Testis (tissue), 2 donors: ENCODE measurements at regions not wholly inside any gene's neighbourhood (a gene's known extent, or its start where the extent isn't known, plus 50 kb on each side); places are given as distances from the start of the nearest gene placed in this dataset.

Source experiments
- POLR2A ChIP-seq: fragments of 450-650 bp; IDR thresholded peaks from one replicate; pipeline ENCODE4 v1.6.1; 2017; ENCODE audit warnings: antibody characterized with exemption, mild to moderate bottlenecking, moderate library complexity
- TF ChIP-seq, protein P1 (sequence below), 3 experiments: fragments of 450-650 bp in 2 of 3; fragments of 200-600 bp in 1 of 3; sonication (generic) in 1 of 3; IDR thresholded peaks; one replicate each; pipeline ENCODE4 v1.5.1; 2016 to 2019; ENCODE audit warnings: antibody characterized with exemption in 3 of 3, mild to moderate bottlenecking in 2 of 3, moderate library complexity in 1 of 3

DNA sequence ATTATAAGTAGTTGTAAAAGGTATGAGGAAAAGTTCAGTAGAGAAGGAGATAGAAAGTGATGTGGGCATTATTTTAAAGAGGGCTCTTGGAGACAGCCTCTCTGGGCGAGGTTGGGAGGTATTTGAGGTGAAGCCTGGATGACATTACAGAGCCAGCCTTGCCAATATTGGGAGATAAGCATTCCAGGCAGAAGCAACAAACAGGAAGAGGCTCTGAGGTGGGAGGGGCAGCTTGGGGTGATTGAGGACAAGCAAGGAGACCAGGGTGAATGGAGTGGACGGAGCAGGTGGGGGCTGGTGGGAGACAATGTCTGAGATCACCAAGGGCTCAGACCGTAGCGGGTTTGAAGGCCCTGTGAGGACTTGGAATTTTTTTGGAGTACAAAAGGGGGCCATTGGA, 87.3 kb downstream of the DYRK2 start:
- TF ChIP-seq, protein P1, sequence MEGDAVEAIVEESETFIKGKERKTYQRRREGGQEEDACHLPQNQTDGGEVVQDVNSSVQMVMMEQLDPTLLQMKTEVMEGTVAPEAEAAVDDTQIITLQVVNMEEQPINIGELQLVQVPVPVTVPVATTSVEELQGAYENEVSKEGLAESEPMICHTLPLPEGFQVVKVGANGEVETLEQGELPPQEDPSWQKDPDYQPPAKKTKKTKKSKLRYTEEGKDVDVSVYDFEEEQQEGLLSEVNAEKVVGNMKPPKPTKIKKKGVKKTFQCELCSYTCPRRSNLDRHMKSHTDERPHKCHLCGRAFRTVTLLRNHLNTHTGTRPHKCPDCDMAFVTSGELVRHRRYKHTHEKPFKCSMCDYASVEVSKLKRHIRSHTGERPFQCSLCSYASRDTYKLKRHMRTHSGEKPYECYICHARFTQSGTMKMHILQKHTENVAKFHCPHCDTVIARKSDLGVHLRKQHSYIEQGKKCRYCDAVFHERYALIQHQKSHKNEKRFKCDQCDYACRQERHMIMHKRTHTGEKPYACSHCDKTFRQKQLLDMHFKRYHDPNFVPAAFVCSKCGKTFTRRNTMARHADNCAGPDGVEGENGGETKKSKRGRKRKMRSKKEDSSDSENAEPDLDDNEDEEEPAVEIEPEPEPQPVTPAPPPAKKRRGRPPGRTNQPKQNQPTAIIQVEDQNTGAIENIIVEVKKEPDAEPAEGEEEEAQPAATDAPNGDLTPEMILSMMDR (IDR thresholded peaks at IDR 0.05), result no peak
- no peak for TF ChIP-seq POLR2A
